ENCODE measurements at regions not wholly inside any gene's neighbourhood (a gene's known extent, or its start where the extent isn't known, plus 50 kb on each side); places are given as distances from the start of the nearest gene placed in this dataset.

DNA sequence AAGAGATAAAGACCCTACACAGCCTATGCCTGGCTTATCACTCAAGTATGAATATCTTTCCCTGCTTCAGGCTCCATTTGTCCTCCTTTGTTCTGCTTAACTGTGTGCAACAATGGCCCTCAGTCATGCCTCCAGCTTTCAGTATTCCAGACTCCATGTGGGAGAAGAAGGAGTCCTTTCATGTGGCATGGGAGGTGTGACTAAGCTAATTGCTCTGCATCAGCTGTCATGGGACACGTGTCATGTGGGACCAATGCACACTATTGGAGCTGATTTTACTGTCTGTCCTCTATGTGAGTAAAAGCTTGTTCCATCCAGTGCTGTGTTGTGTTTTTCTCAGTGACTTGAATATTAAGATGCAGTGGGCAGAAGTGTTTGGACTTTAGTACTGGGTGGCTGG is 1198.3 kb downstream of the OLFM4 start:
- TF ChIP-seq, protein P1, sequence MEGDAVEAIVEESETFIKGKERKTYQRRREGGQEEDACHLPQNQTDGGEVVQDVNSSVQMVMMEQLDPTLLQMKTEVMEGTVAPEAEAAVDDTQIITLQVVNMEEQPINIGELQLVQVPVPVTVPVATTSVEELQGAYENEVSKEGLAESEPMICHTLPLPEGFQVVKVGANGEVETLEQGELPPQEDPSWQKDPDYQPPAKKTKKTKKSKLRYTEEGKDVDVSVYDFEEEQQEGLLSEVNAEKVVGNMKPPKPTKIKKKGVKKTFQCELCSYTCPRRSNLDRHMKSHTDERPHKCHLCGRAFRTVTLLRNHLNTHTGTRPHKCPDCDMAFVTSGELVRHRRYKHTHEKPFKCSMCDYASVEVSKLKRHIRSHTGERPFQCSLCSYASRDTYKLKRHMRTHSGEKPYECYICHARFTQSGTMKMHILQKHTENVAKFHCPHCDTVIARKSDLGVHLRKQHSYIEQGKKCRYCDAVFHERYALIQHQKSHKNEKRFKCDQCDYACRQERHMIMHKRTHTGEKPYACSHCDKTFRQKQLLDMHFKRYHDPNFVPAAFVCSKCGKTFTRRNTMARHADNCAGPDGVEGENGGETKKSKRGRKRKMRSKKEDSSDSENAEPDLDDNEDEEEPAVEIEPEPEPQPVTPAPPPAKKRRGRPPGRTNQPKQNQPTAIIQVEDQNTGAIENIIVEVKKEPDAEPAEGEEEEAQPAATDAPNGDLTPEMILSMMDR (IDR thresholded peaks at IDR 0.05): no peak
- TF ChIP-seq EP300 (IDR thresholded peaks at IDR 0.05) (no peak), POLR2A (IDR thresholded peaks at IDR 0.05) (no peak), POLR2AphosphoS5 (IDR thresholded peaks at IDR 0.05) (no peak)

All from stomach (tissue), 4 donors.